GM12872 (cell line): ENCODE measurements at regions not wholly inside any gene's neighbourhood (a gene's known extent, or its start where the extent isn't known, plus 50 kb on each side); places are given as distances from the start of the nearest gene placed in this dataset.

ENCODE experiments used
- CTCF ChIP-seq: IDR thresholded peaks from 3 replicates; pipeline ENCODE4 v1.5.1; 2011; ENCODE audit warnings: low read depth, mild to moderate bottlenecking, low read length, moderate library complexity; ENCODE audit not compliant: insufficient read depth

DNA sequence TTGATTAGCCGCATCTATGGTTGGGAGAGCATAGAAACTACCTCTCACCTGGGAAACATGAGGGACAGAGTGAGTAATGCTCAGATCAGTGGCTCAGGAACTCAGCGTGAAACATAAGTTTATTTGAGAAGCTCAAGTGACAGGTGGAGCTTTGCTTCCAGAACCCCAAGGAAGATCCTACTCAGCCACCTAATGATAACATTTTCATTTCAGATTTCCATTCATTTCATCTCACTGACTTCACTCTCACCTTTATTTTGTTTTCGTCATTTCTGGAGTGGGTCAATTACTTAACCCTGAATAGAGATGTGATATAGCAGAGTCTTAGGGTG, 145.5 kb upstream of the DUSP10 start:
- no peak for TF ChIP-seq CTCF

DNA sequence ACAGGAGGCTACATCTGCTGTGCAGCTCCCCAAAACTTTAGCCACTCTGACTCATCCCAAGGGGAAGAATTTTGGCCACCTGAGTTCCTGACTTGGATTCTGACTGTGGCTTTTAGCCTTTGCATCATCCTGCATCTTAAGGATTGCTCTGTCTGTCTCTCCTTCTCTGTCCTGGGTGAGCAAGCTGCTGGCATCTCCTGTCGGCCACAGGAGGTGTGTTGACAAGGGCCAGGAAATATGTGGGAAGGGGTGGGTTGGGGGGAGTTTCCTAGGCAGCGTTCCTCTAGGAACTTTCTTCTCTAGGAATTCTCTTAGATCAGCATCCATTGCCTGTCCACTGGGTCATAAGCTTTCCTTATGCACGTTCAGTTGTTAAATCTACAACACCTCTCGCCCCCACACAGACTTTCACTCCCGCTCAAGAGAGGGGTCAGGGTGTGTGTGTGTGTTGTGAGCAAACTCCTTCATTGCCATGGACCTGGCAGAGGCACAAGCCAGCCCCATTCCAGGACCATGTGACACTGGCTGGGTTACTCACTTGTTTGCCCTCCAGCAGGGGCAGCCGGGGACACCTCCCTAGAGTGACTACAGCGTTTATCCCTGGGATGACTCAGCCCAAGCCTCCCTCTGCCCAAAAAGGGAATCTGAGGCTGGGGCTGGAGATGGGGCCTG, 145.0 kb upstream of the DUSP10 start:
- TF ChIP-seq CTCF: no peak

- no peak for TF ChIP-seq CTCF
Observed at GRCh38 chr1:221886311-221886710, 144.4 kb upstream of the DUSP10 start.

DNA sequence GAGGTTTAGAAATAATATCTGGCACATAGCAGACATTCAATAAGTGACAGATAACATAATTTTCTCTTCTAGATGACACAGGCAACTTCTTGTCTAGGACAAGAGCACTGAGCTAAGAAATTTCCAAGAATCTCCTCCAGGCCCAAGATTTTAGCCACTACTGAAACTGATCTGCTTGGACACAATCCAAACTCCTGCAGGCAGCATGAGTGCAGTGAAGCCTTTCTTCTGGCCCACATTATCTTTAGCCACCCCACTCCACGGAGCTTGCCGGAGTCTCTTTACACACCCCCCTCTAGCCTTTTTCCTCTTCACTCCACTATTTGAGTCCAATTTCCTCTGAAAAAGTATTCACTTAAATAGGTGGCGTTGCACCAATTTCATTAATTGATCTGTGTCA, 142.9 kb upstream of the DUSP10 start:
- no peak for TF ChIP-seq CTCF

GRCh38 chr1:221881805-221882581, 140.1 kb upstream of the DUSP10 start:
- no peak for TF ChIP-seq CTCF

DNA sequence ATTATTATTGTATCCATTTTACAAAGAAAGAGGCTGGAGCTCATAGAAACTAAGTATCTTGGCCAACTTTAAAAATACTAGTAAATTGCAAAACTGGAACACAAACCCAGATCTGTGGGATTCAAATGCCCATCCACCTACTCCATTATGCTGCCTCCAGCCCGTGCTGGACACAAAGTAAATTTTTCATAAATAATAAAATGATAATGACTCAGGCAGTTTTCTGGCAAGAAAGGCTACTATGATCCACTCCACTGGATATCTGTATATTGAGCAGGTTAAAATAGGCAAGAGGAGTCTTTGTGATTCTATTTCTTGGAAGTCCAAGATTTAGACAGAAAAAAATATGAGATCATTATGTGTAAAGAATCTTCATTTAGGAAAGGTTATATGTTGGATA, 138.3 kb upstream of the DUSP10 start:
- no peak for TF ChIP-seq CTCF

DNA sequence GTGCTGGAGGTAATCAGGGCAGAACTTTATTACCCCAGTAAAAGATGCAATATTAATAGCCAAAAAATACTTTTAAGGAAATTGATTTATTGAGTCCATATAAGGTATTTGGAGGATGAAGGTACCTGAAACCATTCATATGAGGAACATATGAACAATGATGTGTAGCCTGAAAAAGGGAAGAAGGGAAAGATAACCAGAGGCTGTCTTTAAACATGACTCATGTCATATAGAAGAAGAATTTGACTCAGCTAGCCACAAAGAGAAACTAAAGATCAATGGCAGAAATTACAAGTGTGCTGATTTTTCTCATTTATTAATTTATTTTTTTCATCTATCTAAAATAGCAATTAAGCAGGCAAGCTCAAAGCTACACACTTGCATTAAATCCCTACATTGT, 136.2 kb upstream of the DUSP10 start:
- no peak for TF ChIP-seq CTCF
